ENCODE measurements at regions not wholly inside any gene's neighbourhood (a gene's known extent, or its start where the extent isn't known, plus 50 kb on each side); places are given as distances from the start of the nearest gene placed in this dataset.

DNA sequence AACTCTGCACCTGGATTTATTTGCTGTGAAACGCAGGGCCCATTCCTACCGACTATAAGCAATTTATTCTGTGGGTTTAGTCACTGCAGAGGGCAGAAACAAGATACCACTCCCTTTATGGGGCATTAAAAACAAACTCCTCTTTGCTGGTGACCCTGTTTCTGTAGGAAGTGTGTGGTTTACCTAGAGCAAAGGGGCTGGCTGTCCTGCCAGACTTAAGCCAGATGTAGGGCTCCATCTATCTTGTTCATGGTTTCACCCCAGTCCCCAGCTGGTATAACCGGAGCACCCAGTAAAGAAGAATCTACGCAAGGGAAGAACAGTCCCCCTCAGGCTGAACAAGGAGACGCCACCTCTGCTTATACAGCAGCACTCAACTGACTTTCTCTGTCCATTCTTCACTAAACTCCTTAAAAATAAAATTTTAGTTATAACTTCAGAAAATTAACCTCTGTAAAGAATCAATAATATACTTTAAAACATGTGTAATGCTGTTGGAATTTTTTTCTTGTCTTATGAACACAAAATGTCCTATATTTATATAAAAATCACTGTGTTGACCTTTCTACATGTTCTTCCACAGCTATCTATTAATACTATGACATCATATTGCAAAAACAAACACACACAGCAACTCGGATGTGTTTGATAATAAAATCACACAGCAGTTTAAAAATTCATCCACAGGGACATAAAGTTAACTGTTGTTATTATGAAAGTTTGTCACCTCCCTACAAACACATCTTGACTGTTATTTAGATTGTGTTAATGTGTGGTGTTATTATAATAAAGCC lies 126.1 kb upstream of the RPS6KA2 start:
- peaks cover 3% of the 10 kb centered on the region for H3K27me3 Mint-ChIP-seq (ENCODE audit: low read depth)
- TF ChIP-seq, protein P1, sequence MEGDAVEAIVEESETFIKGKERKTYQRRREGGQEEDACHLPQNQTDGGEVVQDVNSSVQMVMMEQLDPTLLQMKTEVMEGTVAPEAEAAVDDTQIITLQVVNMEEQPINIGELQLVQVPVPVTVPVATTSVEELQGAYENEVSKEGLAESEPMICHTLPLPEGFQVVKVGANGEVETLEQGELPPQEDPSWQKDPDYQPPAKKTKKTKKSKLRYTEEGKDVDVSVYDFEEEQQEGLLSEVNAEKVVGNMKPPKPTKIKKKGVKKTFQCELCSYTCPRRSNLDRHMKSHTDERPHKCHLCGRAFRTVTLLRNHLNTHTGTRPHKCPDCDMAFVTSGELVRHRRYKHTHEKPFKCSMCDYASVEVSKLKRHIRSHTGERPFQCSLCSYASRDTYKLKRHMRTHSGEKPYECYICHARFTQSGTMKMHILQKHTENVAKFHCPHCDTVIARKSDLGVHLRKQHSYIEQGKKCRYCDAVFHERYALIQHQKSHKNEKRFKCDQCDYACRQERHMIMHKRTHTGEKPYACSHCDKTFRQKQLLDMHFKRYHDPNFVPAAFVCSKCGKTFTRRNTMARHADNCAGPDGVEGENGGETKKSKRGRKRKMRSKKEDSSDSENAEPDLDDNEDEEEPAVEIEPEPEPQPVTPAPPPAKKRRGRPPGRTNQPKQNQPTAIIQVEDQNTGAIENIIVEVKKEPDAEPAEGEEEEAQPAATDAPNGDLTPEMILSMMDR (IDR thresholded peaks at IDR 0.05) = no peak
- no peak for DNase-seq (ENCODE audit: low spot score)
- no peak overlapping the region for H3K27ac Mint-ChIP-seq (ENCODE audit: unreplicated experiment)
- no peak overlapping the region for H3K4me3 Mint-ChIP-seq (ENCODE audit: unreplicated experiment)
- H3K4me1 Mint-ChIP-seq (ENCODE audit: low read depth) = peaks cover 25% of the 10 kb centered on the region
- no peaks in the 10 kb centered on the region for H3K36me3 Mint-ChIP-seq (ENCODE audit: low read depth)
- no peaks in the 10 kb centered on the region for H3K9me3 Mint-ChIP-seq (ENCODE audit: low read depth)

DNA sequence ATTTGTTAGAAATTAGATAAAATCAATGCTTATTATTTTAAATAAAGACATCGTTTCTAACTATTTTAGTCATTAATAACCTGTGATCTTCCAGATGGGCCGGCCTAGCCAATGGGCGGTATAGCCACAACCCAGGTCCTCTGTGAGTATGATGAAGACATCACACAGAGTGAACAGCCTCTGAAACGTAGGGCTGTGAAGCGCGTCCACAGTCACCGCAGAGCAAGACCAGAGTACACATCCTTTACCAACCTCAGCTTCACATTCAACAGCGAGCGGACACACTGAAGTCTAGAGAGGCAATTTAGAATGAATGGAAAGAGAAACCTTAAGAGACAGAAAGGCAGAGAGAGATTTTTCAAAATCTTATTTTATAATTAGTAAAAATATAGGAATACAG lies 125.0 kb upstream of the RPS6KA2 start:
- no peaks in the 10 kb centered on the region for H3K36me3 Mint-ChIP-seq (ENCODE audit: low read depth)
- H3K27ac Mint-ChIP-seq (ENCODE audit: unreplicated experiment) = no peak overlapping the region
- DNase-seq (ENCODE audit: low spot score) = no peak
- TF ChIP-seq, protein P1 (IDR thresholded peaks at IDR 0.05) = no peak
- H3K27me3 Mint-ChIP-seq (ENCODE audit: low read depth) = peaks cover 1% of the 10 kb centered on the region
- H3K4me1 Mint-ChIP-seq (ENCODE audit: low read depth) = peaks cover 21% of the 10 kb centered on the region
- H3K9me3 Mint-ChIP-seq (ENCODE audit: low read depth) = no peaks in the 10 kb centered on the region
- H3K4me3 Mint-ChIP-seq (ENCODE audit: unreplicated experiment) = no peak overlapping the region

DNA sequence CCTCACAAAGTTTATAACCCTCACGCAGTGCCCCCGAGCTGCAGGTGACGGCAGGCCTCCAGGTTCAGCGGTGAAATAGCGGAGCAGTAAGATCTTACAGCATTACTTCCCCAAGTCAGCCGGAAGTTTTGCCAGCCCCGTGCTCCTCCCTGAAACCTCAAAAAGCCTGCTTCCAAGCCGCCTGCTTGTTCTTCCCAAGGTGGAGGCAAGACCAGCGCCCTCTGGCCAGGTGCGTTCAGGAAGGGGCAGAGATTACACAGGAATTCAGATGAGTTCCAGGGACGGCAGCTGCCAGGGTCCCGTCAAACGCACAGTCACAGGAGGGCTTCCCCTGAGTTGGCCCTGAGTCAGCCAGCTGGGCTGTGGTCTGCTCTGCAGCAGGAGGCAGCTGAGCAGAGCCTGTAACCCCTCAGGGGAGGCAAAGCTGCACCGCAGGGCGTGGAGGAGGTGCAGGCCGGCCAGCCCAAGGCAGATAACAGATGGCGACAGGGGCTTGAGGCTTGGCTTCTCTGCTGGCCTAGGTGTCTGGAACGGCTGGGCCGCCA lies 124.1 kb upstream of the RPS6KA2 start:
- no peaks in the 10 kb centered on the region for H3K9me3 Mint-ChIP-seq (ENCODE audit: low read depth)
- H3K27ac Mint-ChIP-seq (ENCODE audit: unreplicated experiment) = no peak overlapping the region
- peaks cover 19% of the 10 kb centered on the region for H3K4me1 Mint-ChIP-seq (ENCODE audit: low read depth)

DNA sequence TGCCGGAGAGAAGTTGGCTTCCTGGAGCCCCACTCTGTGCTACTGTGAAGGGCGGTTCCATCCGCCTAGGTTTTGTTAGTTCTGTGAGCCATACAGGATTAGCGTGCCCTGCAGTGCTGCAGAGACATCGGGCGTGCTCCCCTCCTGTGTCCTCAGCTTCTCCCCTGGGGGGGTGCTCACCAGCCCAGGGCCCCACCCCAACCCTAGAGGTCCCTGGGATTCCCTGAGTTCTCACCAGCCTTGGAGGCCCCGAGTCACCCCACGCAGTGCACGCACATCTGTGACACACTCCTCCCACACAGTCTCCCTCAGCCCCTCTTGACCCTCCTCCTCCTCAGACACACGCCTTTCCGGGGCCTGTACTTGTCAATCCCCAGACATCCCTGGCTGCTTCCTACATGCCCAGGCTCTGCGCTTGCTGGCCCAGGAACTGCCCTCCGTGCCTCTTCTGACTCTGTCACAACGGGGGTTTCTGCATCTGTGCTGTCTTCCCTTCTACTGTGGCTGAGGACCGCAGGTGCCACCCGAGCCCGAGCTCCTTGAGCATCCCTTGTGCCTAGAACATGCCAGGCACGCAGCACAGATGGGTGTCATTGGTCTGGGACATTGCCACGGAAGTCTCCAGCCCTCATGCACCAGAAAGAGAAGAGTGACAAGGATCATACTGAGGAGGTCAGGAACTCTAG lies 123.2 kb upstream of the RPS6KA2 start:
- H3K9me3 Mint-ChIP-seq (ENCODE audit: low read depth) = no peaks in the 10 kb centered on the region
- peaks cover 19% of the 10 kb centered on the region for H3K4me1 Mint-ChIP-seq (ENCODE audit: low read depth)
- TF ChIP-seq, protein P1 (IDR thresholded peaks at IDR 0.05) = no peak
- H3K27ac Mint-ChIP-seq (ENCODE audit: unreplicated experiment) = no peak overlapping the region
- no peaks in the 10 kb centered on the region for H3K36me3 Mint-ChIP-seq (ENCODE audit: low read depth)
- H3K27me3 Mint-ChIP-seq (ENCODE audit: low read depth) = no peaks in the 10 kb centered on the region
- no peak for DNase-seq (ENCODE audit: low spot score)
- no peak overlapping the region for H3K4me3 Mint-ChIP-seq (ENCODE audit: unreplicated experiment)

More for the DNA sequence above, 124.1 kb upstream of the RPS6KA2 start:
- no peak for DNase-seq (ENCODE audit: low spot score)
- no peak overlapping the region for H3K4me3 Mint-ChIP-seq (ENCODE audit: unreplicated experiment)
- TF ChIP-seq, protein P1 (IDR thresholded peaks at IDR 0.05) = no peak
- H3K27me3 Mint-ChIP-seq (ENCODE audit: low read depth) = no peaks in the 10 kb centered on the region
- no peaks in the 10 kb centered on the region for H3K36me3 Mint-ChIP-seq (ENCODE audit: low read depth)

DNA sequence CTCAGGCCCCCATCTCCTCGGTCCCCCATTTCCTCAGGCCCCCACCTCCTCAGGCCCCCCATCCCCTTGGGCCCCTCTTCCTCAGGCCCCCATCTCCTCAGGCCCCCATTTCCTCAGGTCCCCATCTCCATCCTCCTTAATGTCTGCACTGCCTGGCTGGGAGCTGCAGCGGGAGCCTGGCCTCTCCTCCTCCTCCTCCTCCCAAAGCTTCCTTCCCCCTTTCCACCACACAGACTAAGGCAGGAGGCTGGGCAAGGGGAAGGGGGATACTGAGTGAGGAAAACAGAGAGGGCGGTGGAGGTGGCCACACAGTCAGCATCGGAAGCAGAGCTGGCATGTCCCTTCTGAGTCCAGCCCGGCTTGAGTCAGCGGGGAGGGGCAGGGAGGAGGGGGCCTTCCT lies 122.6 kb upstream of the RPS6KA2 start:
- Mint-ChIP-seq H3K4me1 (ENCODE audit: low read depth) (peaks cover 19% of the 10 kb centered on the region), H3K27ac (ENCODE audit: unreplicated experiment) (no peak overlapping the region), H3K36me3 (ENCODE audit: low read depth) (no peaks in the 10 kb centered on the region), H3K27me3 (ENCODE audit: low read depth) (no peaks in the 10 kb centered on the region), H3K4me3 (ENCODE audit: unreplicated experiment) (no peak overlapping the region), H3K9me3 (ENCODE audit: low read depth) (no peaks in the 10 kb centered on the region)
- TF ChIP-seq, protein P1 (IDR thresholded peaks at IDR 0.05) = no peak
- DNase-seq (ENCODE audit: low spot score) = no peak
